SK-N-DZ (cell line): ENCODE measurements at regions not wholly inside any gene's neighbourhood (a gene's known extent, or its start where the extent isn't known, plus 50 kb on each side); places are given as distances from the start of the nearest gene placed in this dataset.
"Not testable (repeated sequence)": the region's sequence is repeated elsewhere in the genome, so short reads cannot be mapped to it uniquely, and the experiment has no call there.

Experiments used
- DNase-seq: peaks from one replicate; pipeline ENCODE4 v3.0.0-alpha.2; 2015; ENCODE audit warnings: low spot score

- DNase-seq: no peak
Measured at GRCh38 chr4:81781799-81782198, 310.1 kb upstream of the RASGEF1B start.

DNA sequence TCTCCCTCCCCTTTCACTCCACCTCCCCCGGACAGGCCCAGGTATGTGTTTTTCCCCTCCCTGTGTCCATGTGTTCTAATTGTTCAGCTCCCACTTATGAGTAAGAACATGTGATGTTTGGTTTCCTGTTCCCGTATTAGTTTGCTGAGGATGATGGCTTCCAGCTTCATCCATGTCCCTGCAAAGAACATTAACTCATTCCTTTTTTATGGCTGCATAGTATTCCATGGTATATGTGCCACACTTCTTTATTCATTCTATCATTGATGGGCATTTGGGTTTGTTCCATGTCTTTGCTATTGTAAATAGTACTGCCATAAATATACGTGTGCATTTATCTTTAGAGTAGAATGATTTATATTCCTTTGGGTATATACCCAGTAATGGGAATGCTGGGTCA, 306.0 kb upstream of the RASGEF1B start:
- not testable (repeated sequence) for DNase-seq

GRCh38 chr4:81776794-81777193, 305.1 kb upstream of the RASGEF1B start:
- DNase-seq: no peak

GRCh38 chr4:81773557-81773956, 301.9 kb upstream of the RASGEF1B start:
- no peak for DNase-seq

DNA sequence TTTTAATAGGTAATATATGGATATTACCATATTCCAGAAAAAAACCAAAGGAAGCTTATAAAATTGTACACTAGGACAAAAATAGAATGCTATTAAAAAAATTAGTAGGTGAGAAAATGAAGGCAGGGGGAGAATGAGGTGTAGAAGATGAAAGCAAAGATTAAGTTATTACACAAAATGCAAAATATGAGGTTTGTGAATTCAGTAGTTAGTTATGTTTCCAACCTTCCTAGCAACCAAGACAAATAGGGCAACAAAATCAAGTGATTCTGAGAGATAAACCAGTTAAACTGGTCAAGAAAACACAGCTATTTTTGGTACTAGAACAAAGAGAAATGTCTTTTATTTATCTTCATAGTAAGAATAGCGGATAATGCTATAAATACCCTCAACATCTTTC, 300.0 kb upstream of the RASGEF1B start:
- no peak for DNase-seq

- no peak for DNase-seq
Measured at GRCh38 chr4:81769244-81769643, 297.5 kb upstream of the RASGEF1B start.

DNA sequence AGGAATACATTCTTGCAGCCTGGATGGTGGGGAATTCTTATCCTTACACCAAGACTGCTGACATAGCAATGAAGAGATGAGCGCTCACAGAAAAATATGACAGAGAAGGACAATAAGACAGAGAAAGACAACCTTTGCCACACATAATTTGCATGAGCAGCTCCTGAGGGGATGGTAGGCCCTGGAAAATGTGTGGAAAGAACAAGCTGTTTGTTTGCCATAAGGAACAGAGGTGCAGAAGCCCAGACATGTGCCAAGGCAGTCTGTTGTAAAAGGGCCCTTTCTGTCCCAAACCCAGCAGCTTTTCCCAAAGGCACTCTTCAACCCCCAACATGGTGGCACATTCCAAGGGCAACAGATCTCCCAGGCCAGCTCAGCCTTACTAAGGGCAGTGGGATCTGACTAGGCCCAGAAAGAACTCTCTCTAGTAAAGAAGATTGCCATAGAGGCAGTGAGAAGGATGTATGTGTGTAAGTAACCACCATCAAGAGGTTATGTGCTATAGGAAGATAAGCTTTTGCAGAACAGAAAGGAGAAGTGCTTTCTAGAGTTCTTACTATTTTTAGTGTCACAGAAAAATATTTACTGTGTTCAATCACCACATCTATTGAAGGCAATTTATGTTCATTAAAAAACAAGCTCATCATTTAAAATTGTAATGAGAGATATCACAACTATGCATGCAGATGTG, 287.0 kb upstream of the RASGEF1B start:
- DNase-seq: no peak

- no peak for DNase-seq
Measured at GRCh38 chr4:81757691-81758090, 286.0 kb upstream of the RASGEF1B start.

DNA sequence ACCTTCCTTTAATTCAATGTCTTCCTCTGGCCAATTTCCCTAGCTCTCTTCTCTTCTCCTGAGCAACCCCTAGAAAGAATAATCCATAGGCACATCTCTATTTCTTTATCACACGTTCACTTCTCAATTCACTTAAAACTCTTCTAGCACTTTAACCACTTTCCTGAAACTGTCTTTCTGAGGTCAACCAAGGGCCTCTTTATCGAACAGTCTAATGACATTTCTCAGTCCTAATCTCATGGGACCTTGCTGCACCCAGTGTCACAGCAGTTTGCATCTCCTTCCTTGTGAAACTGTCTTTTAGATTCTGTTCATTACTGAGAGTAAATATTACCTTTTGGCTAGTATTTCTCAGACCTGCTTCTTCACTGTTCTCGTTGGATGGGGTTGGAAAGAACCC, 285.3 kb upstream of the RASGEF1B start:
- no peak for DNase-seq

DNA sequence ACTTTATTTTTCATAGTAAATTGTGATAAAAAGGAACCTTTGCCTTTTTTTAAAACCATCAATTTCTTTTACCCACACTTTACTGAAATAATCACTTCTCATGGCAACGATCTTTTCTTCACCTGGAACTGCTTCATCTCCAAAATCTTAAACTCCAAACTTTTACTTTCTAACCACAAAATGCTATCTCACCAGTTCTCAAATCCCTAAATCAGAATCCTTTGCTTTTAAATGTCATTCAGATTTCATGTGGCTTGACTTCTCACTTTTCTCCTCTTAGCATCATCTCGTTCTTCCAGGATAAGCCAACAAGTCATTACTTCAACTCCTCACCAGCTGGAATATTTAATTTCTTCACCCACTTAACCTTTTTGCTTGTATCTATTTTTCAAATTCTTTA, 284.3 kb upstream of the RASGEF1B start:
- no peak for DNase-seq

GRCh38 chr4:81754169-81754568, 282.5 kb upstream of the RASGEF1B start:
- no peak for DNase-seq

DNA sequence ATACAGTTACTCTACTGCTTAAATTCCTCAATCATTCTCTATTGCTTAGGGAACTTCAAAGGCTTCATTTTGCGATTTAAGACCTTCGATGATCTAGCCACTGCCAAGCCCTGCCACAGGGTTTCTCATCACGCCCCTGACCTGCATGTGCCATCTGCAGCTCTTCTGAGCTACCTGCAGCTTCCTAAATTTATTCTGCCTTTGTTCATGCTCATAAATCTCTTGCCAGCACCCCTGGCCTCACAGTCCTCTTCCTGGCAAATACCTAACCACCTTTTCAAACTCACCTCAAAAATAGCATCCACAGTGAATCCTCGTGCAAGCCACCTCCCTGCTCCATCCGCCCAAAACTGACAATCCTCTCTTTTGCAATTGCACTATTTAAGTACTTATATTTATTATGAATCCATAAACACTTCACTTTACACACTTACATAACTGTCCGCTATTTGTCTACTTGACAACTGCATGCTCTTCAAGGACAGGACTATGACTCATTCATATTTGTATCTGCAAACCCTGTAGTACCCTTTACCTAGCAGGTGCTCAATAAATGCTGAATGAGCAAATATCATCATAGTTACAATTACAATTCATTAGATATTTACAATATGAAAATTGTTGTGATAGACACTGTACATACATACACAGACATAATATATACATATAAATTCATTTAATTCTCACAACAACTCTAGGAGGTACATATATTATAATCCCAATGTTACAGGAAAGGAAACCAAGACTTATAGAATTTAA, 280.0 kb upstream of the RASGEF1B start:
- no peak for DNase-seq

GRCh38 chr4:81747242-81747930, 275.7 kb upstream of the RASGEF1B start:
- DNase-seq: no peak

DNA sequence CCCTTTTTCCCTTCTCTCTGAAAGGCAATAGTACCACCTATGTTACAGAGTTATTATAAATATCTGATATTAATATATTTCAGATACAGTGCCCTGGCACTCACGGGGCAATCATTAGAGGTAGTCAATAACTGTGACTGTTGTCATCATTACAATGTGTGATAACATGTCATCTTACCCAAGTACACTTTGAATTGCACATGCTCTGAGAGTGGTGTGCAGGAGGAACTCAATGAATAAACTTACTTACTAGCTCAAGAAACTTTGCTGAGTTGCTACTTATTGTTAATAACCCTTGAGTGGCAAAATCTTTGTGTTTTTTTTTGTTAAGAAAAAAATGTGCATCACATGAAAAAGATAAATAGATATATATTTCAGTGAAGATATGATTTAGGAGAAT, 275.1 kb upstream of the RASGEF1B start:
- no peak for DNase-seq

DNA sequence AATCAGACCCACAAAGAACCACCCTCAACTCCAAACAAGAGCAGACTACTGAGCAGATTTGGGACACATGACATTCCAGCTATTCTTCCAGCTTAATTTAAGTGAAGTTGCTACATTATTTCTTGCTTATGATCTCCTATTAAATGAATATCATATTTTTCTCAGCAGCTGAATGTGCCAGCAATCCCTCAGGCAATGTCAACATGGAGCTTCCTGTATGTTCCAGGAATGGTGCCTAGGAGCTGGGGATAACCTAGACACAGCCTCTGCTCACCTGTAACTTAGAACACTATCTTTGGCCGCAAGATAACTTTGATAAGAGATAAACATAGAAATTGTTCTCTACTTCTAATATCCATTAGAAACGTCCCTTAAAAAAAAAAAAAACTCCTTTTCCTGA, 274.4 kb upstream of the RASGEF1B start:
- DNase-seq: no peak

- no peak for DNase-seq
Measured at GRCh38 chr4:81745050-81745449, 273.3 kb upstream of the RASGEF1B start.

DNA sequence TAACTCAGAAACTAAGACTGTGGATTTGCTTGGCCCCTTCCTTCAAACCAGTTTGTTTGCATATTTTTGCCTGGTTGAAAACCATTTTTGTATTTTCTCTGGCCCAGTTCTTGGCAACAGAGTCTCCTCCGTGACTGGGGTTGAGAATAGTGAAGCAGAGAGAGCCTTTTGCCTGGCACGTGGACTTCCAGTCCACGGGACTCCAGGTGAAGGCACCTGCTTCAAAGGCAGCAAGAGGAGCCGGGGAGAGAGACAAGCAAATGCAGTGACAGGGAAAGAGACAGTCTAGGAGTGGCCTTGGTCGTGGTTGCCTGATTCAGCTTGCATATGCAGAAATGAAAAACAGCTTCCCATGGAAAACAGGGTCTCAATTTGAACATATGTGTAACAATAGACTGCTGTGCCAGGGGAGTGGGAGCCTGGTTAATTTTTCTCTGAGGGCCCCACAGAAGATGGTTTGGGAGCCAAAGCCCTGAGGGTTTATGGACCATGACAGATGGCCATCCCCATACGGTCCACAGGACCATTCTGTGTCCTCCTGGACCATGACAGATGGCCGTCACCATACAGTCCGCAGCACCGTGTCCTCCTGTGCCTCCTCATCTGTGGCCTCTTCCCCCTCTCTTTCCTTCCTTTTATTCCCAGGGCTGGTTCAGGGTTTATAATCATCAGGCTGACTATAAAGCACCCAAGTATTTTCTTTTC, 272.2 kb upstream of the RASGEF1B start:
- DNase-seq: no peak

GRCh38 chr4:81740487-81740886, 268.8 kb upstream of the RASGEF1B start:
- no peak for DNase-seq

DNA sequence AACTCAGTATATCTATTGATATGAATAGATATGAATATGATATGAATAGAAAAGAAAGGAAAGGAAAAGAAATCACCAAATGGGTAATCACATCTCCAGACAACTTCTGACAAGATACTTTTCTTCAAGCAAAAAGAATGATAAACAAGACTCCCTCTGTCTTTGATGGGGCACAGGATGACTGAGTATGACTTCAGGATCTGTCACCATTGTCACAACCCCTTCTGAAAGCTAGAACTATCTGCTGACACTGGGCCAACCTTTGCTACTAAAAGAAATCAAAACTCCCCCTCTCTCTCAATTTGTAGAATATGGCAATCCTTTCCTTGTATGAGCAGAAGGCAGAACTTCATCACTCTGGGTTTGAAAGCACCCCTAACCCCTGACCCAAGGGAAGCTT, 267.2 kb upstream of the RASGEF1B start:
- DNase-seq: no peak

GRCh38 chr4:81737865-81738559, 266.3 kb upstream of the RASGEF1B start:
- no peak for DNase-seq

- no peak for DNase-seq
Measured at GRCh38 chr4:81736324-81736723, 264.6 kb upstream of the RASGEF1B start.

- no peak for DNase-seq
Measured at GRCh38 chr4:81732980-81733379, 261.3 kb upstream of the RASGEF1B start.
